ENCODE measurements at regions not wholly inside any gene's neighbourhood (a gene's known extent, or its start where the extent isn't known, plus 50 kb on each side); places are given as distances from the start of the nearest gene placed in this dataset.

DNA sequence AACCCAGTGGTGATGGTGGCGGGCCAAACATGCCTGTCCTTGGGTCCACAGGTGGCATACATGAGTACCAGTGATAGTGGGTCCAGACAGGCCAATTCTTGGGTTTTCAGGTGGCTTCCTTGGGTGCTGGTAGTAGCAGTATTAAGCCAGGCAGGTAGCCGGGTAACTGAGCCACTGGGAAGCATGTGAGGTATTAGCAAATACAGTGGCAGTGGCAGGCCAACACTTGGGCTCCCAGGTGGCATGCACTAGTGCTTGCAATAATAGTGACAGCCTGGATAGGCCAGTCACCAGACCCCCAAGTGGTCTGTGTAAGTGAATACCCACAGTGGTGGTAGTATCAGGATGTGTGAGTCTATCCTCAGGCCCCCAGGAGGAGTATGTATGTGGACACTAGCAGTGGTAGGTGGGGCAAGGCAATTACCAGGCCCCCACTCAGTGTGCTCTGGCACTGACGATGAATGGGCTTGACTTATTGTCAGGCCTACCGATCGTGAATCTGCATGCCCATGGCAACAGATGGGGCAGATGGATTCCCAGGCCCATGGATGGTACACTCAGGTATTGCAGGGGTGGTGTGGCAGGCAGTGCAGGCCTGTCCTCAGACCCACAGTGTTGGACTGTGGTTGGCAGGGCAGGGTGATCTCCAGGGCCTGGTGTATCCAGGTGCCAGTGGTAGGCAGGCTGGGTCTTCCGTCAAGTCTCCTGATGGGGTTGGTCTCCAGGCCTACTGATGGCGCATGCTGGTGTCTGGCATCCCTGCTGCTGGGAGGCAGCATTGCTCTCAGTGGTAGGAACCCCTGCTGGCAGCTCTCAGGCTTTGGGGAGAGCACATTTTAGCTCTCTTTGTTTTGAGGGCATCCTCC, 840.7 kb downstream of the FAM181B start:
- H3K27ac ChIP-seq = no peak overlapping the region
- intact Hi-C loops (cut with DNase I; ENCODE audit: low total_unique reads) = no loop called here
- DNase-seq = no peak
- no peaks in the 10 kb centered on the region for H3K36me3 ChIP-seq
- no peaks in the 10 kb centered on the region for H3K9me3 ChIP-seq
- no peaks in the 10 kb centered on the region for H3K4me1 ChIP-seq
- H3K4me3 ChIP-seq = no peak overlapping the region
- TF ChIP-seq, protein P1, sequence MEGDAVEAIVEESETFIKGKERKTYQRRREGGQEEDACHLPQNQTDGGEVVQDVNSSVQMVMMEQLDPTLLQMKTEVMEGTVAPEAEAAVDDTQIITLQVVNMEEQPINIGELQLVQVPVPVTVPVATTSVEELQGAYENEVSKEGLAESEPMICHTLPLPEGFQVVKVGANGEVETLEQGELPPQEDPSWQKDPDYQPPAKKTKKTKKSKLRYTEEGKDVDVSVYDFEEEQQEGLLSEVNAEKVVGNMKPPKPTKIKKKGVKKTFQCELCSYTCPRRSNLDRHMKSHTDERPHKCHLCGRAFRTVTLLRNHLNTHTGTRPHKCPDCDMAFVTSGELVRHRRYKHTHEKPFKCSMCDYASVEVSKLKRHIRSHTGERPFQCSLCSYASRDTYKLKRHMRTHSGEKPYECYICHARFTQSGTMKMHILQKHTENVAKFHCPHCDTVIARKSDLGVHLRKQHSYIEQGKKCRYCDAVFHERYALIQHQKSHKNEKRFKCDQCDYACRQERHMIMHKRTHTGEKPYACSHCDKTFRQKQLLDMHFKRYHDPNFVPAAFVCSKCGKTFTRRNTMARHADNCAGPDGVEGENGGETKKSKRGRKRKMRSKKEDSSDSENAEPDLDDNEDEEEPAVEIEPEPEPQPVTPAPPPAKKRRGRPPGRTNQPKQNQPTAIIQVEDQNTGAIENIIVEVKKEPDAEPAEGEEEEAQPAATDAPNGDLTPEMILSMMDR (IDR thresholded peaks at IDR 0.05) = no peak
- H3K27me3 ChIP-seq = no peaks in the 10 kb centered on the region

DNA sequence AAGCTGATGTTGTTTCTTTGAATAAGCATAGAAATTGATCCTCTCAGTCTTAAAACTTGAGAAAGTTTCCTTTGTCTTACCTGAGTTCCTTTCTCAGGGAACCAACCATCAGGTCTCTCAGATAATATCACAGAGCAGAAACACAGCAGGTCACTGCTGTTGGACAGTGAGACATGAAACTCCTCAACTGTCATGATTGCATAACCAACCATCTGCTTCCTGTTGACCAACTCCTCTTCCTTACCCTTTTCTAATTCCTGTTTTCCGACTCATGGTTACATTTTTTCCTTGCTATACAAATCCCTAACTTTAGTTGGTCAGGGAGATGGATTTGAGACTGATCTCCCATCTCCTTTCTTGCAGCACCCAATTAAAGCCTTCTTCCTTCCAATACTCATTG, 845.3 kb downstream of the FAM181B start:
- Histone ChIP-seq H3K27me3 (no peaks in the 10 kb centered on the region), H3K27ac (no peak overlapping the region), H3K36me3 (no peaks in the 10 kb centered on the region), H3K4me1 (no peaks in the 10 kb centered on the region), H3K9me3 (no peaks in the 10 kb centered on the region), H3K4me3 (no peak overlapping the region)
- DNase-seq = no peak
- TF ChIP-seq, protein P1 (IDR thresholded peaks at IDR 0.05) = no peak
- intact Hi-C loops (cut with DNase I; ENCODE audit: low total_unique reads) = no loop called here

DNA sequence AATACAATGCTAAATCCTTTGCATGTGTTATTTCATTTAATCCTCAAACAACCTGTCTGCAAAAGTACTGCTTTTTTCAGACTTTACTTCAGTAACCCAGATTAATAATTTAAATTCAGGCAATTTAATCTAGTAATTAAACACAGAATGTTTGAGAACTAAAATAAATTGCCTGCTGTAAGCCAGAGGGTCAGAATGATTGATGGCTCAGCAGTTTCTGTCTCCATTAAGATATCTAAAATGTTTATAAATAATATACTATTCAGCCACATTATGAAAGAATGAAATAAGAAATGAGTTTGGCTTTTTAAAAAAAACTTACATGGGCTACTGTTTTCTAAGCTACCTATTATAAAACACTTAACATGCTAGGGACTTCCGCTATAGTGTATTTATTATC, 846.0 kb downstream of the FAM181B start:
- TF ChIP-seq, protein P1 (IDR thresholded peaks at IDR 0.05) = no peak
- Histone ChIP-seq H3K27ac (no peak overlapping the region), H3K27me3 (no peaks in the 10 kb centered on the region), H3K4me1 (no peaks in the 10 kb centered on the region), H3K4me3 (no peak overlapping the region), H3K36me3 (no peaks in the 10 kb centered on the region), H3K9me3 (no peaks in the 10 kb centered on the region)
- intact Hi-C loops (cut with DNase I; ENCODE audit: low total_unique reads) = no loop called here
- DNase-seq = no peak

DNA sequence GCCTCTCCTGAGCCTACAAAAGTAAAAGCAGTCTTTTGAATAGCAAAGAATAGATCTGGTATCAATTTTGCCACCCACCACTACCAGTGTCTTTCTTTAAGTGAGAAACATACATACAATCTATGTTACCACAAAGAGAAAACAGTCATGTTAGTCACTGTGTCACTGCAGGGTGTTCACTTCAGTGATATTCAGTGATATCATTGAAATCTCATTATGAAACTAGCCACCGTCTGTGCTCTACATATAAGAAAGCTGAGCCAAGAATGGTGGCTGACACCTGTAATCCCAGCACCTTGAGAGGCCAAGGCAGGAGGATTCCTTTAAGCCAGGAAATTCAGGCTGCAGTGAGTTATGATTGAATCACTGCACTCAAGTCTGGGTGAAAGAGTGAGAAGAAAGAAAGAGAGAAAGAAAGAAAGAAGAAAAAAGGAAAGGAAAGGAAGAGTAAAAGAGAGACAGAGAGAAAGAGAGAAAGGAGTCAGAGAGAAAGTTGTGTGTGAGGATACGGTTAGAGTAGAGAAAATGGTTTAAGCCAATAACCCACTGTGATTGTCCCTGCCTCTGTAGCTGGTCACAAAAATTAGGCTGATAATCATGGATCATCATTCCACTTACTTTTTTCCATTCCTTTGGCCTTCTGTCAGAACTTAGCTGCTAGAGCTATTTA, 847.1 kb downstream of the FAM181B start:
- intact Hi-C loops (cut with DNase I; ENCODE audit: low total_unique reads) = no loop called here
- H3K4me1 ChIP-seq = no peaks in the 10 kb centered on the region
- no peaks in the 10 kb centered on the region for H3K27me3 ChIP-seq
- DNase-seq = no peak
- no peak overlapping the region for H3K4me3 ChIP-seq
- TF ChIP-seq, protein P1 (IDR thresholded peaks at IDR 0.05) = no peak
- no peaks in the 10 kb centered on the region for H3K36me3 ChIP-seq
- no peak overlapping the region for H3K27ac ChIP-seq
- H3K9me3 ChIP-seq = no peaks in the 10 kb centered on the region

DNA sequence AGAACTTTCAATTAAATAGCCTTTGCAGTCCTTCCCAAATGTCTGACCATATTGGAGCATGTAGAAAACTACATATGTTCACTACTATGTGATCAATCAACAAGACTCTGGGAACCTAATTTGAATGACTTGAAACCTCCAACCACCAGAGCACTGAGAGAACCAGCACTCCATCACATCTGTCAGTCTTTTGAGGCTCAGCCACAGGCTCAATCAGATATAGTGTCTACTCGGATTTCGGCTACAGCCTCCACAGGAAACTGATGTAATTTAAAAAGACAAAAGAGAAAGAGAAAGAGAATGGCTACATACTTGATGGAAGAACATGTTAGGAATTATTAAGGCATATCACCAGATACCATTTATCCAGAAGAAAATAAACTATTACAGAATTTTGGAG, 859.0 kb downstream of the FAM181B start:
- no peaks in the 10 kb centered on the region for H3K36me3 ChIP-seq
- intact Hi-C loops (cut with DNase I; ENCODE audit: low total_unique reads) = no loop called here
- TF ChIP-seq, protein P1 (IDR thresholded peaks at IDR 0.05) = no peak
- H3K27me3 ChIP-seq = no peaks in the 10 kb centered on the region
- DNase-seq = no peak
- no peaks in the 10 kb centered on the region for H3K4me1 ChIP-seq
- H3K9me3 ChIP-seq = no peaks in the 10 kb centered on the region
- no peak overlapping the region for H3K4me3 ChIP-seq
- no peak overlapping the region for H3K27ac ChIP-seq

All from tibial artery (tissue), 4 donors.